ENCODE measurements at regions not wholly inside any gene's neighbourhood (a gene's known extent, or its start where the extent isn't known, plus 50 kb on each side); places are given as distances from the start of the nearest gene placed in this dataset.

- Mint-ChIP-seq H3K4me1 (peaks cover 34% of the 10 kb centered on the region), H3K9me3 (peaks cover 3% of the 10 kb centered on the region), H3K27ac (peak overlapping the region in 1 of 3 experiments; percentile 23), H3K36me3 (ENCODE audit: low read depth) (no peaks in the 10 kb centered on the region), H3K27me3 (ENCODE audit: low read depth) (peaks cover 15% of the 10 kb centered on the region), H3K4me3 (no peak overlapping the region)
- no peak for TF ChIP-seq CTCF (IDR thresholded peaks at IDR 0.05; ENCODE audit: unreplicated experiment in 3 of 3)
Observed at GRCh38 chr17:17410357-17410756, 66.4 kb upstream of the MED9 start.

- Mint-ChIP-seq H3K4me3 (no peak overlapping the region), H3K36me3 (ENCODE audit: low read depth) (no peaks in the 10 kb centered on the region), H3K4me1 (peaks cover 31% of the 10 kb centered on the region), H3K27ac (no peak overlapping the region), H3K27me3 (ENCODE audit: low read depth) (peaks cover 15% of the 10 kb centered on the region), H3K9me3 (peaks cover 3% of the 10 kb centered on the region)
- TF ChIP-seq CTCF (IDR thresholded peaks at IDR 0.05; ENCODE audit: unreplicated experiment in 3 of 3), result no peak
Observed at GRCh38 chr17:17411692-17412091, 65.1 kb upstream of the MED9 start.

- no peak overlapping the region for H3K4me3 Mint-ChIP-seq
- no peaks in the 10 kb centered on the region for H3K36me3 Mint-ChIP-seq (ENCODE audit: low read depth)
- H3K27me3 Mint-ChIP-seq (ENCODE audit: low read depth), result peaks cover 15% of the 10 kb centered on the region
- H3K4me1 Mint-ChIP-seq, result peaks cover 36% of the 10 kb centered on the region
- no peak for TF ChIP-seq CTCF (IDR thresholded peaks at IDR 0.05; ENCODE audit: unreplicated experiment in 3 of 3)
- peaks cover 3% of the 10 kb centered on the region for H3K9me3 Mint-ChIP-seq
- H3K27ac Mint-ChIP-seq, result no peak overlapping the region
Observed at GRCh38 chr17:17412326-17412725, 64.5 kb upstream of the MED9 start.

GRCh38 chr17:17413215-17413792, 63.5 kb upstream of the MED9 start:
- Mint-ChIP-seq H3K27ac (peak overlapping the region in 1 of 3 experiments; percentile 34), H3K4me3 (no peak overlapping the region), H3K4me1 (peaks cover 44% of the 10 kb centered on the region), H3K9me3 (peaks cover 3% of the 10 kb centered on the region), H3K36me3 (ENCODE audit: low read depth) (no peaks in the 10 kb centered on the region), H3K27me3 (ENCODE audit: low read depth) (peaks cover 15% of the 10 kb centered on the region)
- no peak for TF ChIP-seq CTCF (IDR thresholded peaks at IDR 0.05; ENCODE audit: unreplicated experiment in 3 of 3)

- Mint-ChIP-seq H3K27me3 (ENCODE audit: low read depth) (peaks cover 13% of the 10 kb centered on the region), H3K4me1 (peaks cover 44% of the 10 kb centered on the region), H3K4me3 (no peak overlapping the region), H3K36me3 (ENCODE audit: low read depth) (no peaks in the 10 kb centered on the region), H3K9me3 (peaks cover 3% of the 10 kb centered on the region), H3K27ac (peak overlapping the region in 1 of 3 experiments; percentile 34)
- no peak for TF ChIP-seq CTCF (IDR thresholded peaks at IDR 0.05; ENCODE audit: unreplicated experiment in 3 of 3)
Observed at GRCh38 chr17:17413821-17414220, 63.0 kb upstream of the MED9 start.

- TF ChIP-seq CTCF (IDR thresholded peaks at IDR 0.05; ENCODE audit: unreplicated experiment in 3 of 3), result no peak
- H3K27ac Mint-ChIP-seq, result peak overlapping the region in 2 of 3 experiments; percentile 30 to 34
- peaks cover 10% of the 10 kb centered on the region for H3K27me3 Mint-ChIP-seq (ENCODE audit: low read depth)
- H3K9me3 Mint-ChIP-seq, result peaks cover 3% of the 10 kb centered on the region
- peaks cover 44% of the 10 kb centered on the region for H3K4me1 Mint-ChIP-seq
- no peak overlapping the region for H3K4me3 Mint-ChIP-seq
- no peaks in the 10 kb centered on the region for H3K36me3 Mint-ChIP-seq (ENCODE audit: low read depth)
Observed at GRCh38 chr17:17414341-17414805, 62.4 kb upstream of the MED9 start.

All from nephron (organoid).